Neural cell (in vitro differentiated cells): ENCODE measurements at regions not wholly inside any gene's neighbourhood (a gene's known extent, or its start where the extent isn't known, plus 50 kb on each side); places are given as distances from the start of the nearest gene placed in this dataset.

Experiments
- H2AFZ ChIP-seq: fragments of 200-600, 300-800 bp; sonication (generic), shearing (Covaris generic); 2 replicates; pipeline ENCODE4 v1.6.0; 2014; ENCODE audit warnings: low read depth, mild to moderate bottlenecking, antibody characterized with exemption, low read length, moderate library complexity
- H3F3A ChIP-seq: fragments of 200-600 bp; shearing (Covaris generic); 2 replicates; pipeline ENCODE4 v1.6.1; 2016; ENCODE audit warnings: mild to moderate bottlenecking, moderate library complexity, mixed read lengths, antibody characterized with exemption, low read length; ENCODE audit not compliant: insufficient read depth, poor library complexity, severe bottlenecking
- H3K27ac ChIP-seq: fragments of 200-600, 300-800 bp; sonication (generic), shearing (Covaris generic); 2 replicates; pipeline ENCODE4 v1.5.1; 2014; ENCODE audit warnings: mild to moderate bottlenecking, low read length, moderate library complexity
- H3K27me3 ChIP-seq: fragments of 300-800, 200-600 bp; sonication (generic), shearing (Covaris generic); 2 replicates; pipeline ENCODE4 v1.6.0; 2014; ENCODE audit warnings: mild to moderate bottlenecking, low read depth, low read length, moderate library complexity; ENCODE audit not compliant: insufficient read depth
- H3K36me3 ChIP-seq: fragments of 300-800, 200-600 bp; sonication (generic), shearing (Covaris generic); 2 replicates; pipeline ENCODE4 v1.5.1; 2014; ENCODE audit warnings: mild to moderate bottlenecking, antibody characterized with exemption, low read length, moderate library complexity; ENCODE audit not compliant: insufficient read depth
- H3K4me2 ChIP-seq: fragments of 300-800, 200-600 bp; sonication (generic), shearing (Covaris generic); 2 replicates; pipeline ENCODE4 v1.6.0; 2014; ENCODE audit warnings: mild to moderate bottlenecking, low read length
- H3K4me3 ChIP-seq: fragments of 300-800, 200-600 bp; sonication (generic), shearing (Covaris generic); 2 replicates; pipeline ENCODE4 v1.5.1; 2014; ENCODE audit warnings: mild to moderate bottlenecking, low read length, moderate library complexity
- H3K79me2 ChIP-seq: fragments of 200-600 bp; shearing (Covaris generic); replicated peaks from 2 replicates; pipeline ENCODE4 v1.6.0; 2014; ENCODE audit warnings: mild to moderate bottlenecking, low read length, moderate library complexity; ENCODE audit not compliant: insufficient read depth
- H3K9ac ChIP-seq: fragments of 300-800, 200-600 bp; sonication (generic), shearing (Covaris generic); 2 replicates; pipeline ENCODE4 v1.6.1; 2016; ENCODE audit warnings: mild to moderate bottlenecking, low read length, mixed read lengths
- H3K9me2 ChIP-seq: fragments of 200-600 bp; shearing (Covaris generic); 2 replicates; pipeline ENCODE4 v1.6.1; 2016; ENCODE audit warnings: mild to moderate bottlenecking, low read length, mixed read lengths; ENCODE audit not compliant: insufficient read depth
- H3K9me3 ChIP-seq: fragments of 200-600, 300-800 bp; sonication (generic), shearing (Covaris generic); 2 replicates; pipeline ENCODE4 v1.6.1; 2016; ENCODE audit warnings: mild to moderate bottlenecking, mixed run types, low read length, moderate library complexity, mixed read lengths
- H4K20me1 ChIP-seq: fragments of 200-600 bp; shearing (Covaris generic); 2 replicates; pipeline ENCODE4 v1.6.1; 2016; ENCODE audit warnings: mild to moderate bottlenecking, mixed run types; ENCODE audit not compliant: insufficient read depth
- CTCF ChIP-seq: fragments of 450-650 bp; IDR thresholded peaks from 2 replicates; pipeline ENCODE4 v1.5.1; 2014; ENCODE audit warnings: antibody characterized with exemption, mild to moderate bottlenecking, moderate library complexity; ENCODE audit not compliant: poor library complexity, severe bottlenecking
- EP300 ChIP-seq: fragments of 450-650 bp; conservative IDR thresholded peaks from 2 replicates; pipeline ENCODE4 v1.6.1; 2014; ENCODE audit warnings: antibody characterized with exemption, mild to moderate bottlenecking, moderate library complexity; ENCODE audit not compliant: poor library complexity, severe bottlenecking
- EZH2 ChIP-seq: fragments of 200-600, 300-800 bp; shearing (Covaris generic), sonication (generic); IDR thresholded peaks from 2 replicates; pipeline ENCODE4 v1.6.1; 2014; ENCODE audit warnings: antibody characterized with exemption, low read length, borderline replicate concordance, mild to moderate bottlenecking; ENCODE audit not compliant: insufficient read depth, poor library complexity, severe bottlenecking
- MXI1 ChIP-seq: fragments of 450-650 bp; conservative IDR thresholded peaks from 2 replicates; pipeline ENCODE4 v1.6.1; 2014; ENCODE audit warnings: antibody characterized with exemption, mild to moderate bottlenecking; ENCODE audit not compliant: poor library complexity, severe bottlenecking
- POLR2AphosphoS5 ChIP-seq: IDR thresholded peaks from 2 replicates; pipeline ENCODE4 v1.6.1; 2012
- RAD21 ChIP-seq: fragments of 450-650 bp; conservative IDR thresholded peaks from 2 replicates; pipeline ENCODE4 v1.6.1; 2014; ENCODE audit warnings: antibody characterized with exemption, mild to moderate bottlenecking, moderate library complexity
- SMC3 ChIP-seq: fragments of 450-650 bp; conservative IDR thresholded peaks from 2 replicates; pipeline ENCODE4 v1.6.1; 2014; ENCODE audit warnings: antibody characterized with exemption, mild to moderate bottlenecking, moderate library complexity; ENCODE audit not compliant: poor library complexity
- TAF1 ChIP-seq: IDR thresholded peaks from 2 replicates; pipeline ENCODE4 v1.6.1; 2012; ENCODE audit warnings: low read depth
- TF ChIP-seq, protein P1 (sequence below): IDR thresholded peaks from 2 replicates; pipeline ENCODE4 v1.6.1; 2012; ENCODE audit warnings: borderline replicate concordance

DNA sequence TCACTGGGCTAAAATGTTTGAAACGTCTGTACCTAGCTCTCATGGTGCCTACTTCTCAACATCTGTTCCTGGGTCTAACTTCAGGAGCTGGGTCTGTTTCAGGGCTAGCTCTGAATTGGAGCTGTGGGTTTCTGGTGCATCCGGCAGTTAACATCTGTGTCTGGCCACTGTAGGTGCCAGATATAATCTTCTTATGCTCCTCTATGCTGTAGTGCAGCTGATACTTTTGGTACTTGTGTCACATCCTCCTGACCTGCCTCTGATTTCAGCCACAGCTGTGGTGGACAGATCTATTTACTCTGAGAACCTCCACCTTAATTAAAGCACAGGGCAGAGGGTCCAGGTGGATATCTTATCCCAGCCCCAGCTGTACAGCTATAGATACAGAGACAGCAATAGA is 496.5 kb upstream of the CDH11 start:
- Histone ChIP-seq H3K9ac (no peak overlapping the region), H3K79me2 (no peaks in the 10 kb centered on the region), H3K4me3 (no peak overlapping the region), H3F3A (no peaks in the 10 kb centered on the region), H3K36me3 (no peaks in the 10 kb centered on the region), H4K20me1 (no peaks in the 10 kb centered on the region), H3K9me2 (no peaks in the 10 kb centered on the region), H3K27ac (no peak overlapping the region), H3K4me2 (no peak overlapping the region), H3K9me3 (no peaks in the 10 kb centered on the region), H3K27me3 (no peaks in the 10 kb centered on the region), H2AFZ (no peak overlapping the region)
- no peak for TF ChIP-seq CTCF
- no peak for TF ChIP-seq RAD21
- TF ChIP-seq, protein P1, sequence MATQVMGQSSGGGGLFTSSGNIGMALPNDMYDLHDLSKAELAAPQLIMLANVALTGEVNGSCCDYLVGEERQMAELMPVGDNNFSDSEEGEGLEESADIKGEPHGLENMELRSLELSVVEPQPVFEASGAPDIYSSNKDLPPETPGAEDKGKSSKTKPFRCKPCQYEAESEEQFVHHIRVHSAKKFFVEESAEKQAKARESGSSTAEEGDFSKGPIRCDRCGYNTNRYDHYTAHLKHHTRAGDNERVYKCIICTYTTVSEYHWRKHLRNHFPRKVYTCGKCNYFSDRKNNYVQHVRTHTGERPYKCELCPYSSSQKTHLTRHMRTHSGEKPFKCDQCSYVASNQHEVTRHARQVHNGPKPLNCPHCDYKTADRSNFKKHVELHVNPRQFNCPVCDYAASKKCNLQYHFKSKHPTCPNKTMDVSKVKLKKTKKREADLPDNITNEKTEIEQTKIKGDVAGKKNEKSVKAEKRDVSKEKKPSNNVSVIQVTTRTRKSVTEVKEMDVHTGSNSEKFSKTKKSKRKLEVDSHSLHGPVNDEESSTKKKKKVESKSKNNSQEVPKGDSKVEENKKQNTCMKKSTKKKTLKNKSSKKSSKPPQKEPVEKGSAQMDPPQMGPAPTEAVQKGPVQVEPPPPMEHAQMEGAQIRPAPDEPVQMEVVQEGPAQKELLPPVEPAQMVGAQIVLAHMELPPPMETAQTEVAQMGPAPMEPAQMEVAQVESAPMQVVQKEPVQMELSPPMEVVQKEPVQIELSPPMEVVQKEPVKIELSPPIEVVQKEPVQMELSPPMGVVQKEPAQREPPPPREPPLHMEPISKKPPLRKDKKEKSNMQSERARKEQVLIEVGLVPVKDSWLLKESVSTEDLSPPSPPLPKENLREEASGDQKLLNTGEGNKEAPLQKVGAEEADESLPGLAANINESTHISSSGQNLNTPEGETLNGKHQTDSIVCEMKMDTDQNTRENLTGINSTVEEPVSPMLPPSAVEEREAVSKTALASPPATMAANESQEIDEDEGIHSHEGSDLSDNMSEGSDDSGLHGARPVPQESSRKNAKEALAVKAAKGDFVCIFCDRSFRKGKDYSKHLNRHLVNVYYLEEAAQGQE, result no peak
- no peak for TF ChIP-seq POLR2AphosphoS5
- TF ChIP-seq MXI1, result no peak
- TF ChIP-seq SMC3, result no peak
- no peak for TF ChIP-seq EZH2
- no peak for TF ChIP-seq TAF1
- no peak for TF ChIP-seq EP300

DNA sequence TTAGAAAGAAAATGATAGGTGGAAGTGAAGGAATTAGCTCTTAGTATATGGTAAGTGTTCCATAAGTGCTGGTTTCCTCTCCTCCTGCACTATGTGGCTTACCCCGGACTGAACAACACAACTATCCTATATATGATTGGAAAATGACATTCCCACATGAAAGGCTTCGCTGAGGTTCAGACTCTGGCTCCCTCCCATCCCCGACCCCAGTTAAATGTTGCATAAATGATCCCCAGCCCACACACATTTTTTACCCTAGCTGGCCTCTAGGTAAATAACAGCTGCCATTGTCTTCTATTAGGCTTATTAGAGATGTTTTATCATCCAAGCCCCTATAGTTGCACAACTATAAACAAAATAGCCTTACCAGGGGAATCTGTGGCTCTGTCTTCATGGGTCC is 495.6 kb upstream of the CDH11 start:
- Histone ChIP-seq H3K9ac (no peak overlapping the region), H4K20me1 (no peaks in the 10 kb centered on the region), H3K4me2 (no peak overlapping the region), H3K27ac (no peak overlapping the region), H2AFZ (no peak overlapping the region), H3K4me3 (no peak overlapping the region), H3K9me3 (no peaks in the 10 kb centered on the region), H3F3A (no peaks in the 10 kb centered on the region), H3K36me3 (no peaks in the 10 kb centered on the region), H3K27me3 (no peaks in the 10 kb centered on the region), H3K9me2 (no peaks in the 10 kb centered on the region), H3K79me2 (no peaks in the 10 kb centered on the region)
- no peak for TF ChIP-seq EP300
- no peak for TF ChIP-seq MXI1
- TF ChIP-seq EZH2, result no peak
- no peak for TF ChIP-seq TAF1
- no peak for TF ChIP-seq CTCF
- TF ChIP-seq, protein P1, result no peak
- TF ChIP-seq SMC3, result no peak
- no peak for TF ChIP-seq RAD21
